NB4 (cell line): ENCODE measurements at regions not wholly inside any gene's neighbourhood (a gene's known extent, or its start where the extent isn't known, plus 50 kb on each side); places are given as distances from the start of the nearest gene placed in this dataset.

Source experiments
- MYC ChIP-seq: IDR thresholded peaks from 2 replicates; pipeline ENCODE4 v1.6.1; 2011; ENCODE audit warnings: low read depth, low read length
- POLR2A ChIP-seq: IDR thresholded peaks from 2 replicates; pipeline ENCODE4 v1.6.1; 2011; ENCODE audit warnings: mild to moderate bottlenecking; ENCODE audit not compliant: insufficient read length; ENCODE audit errors: extremely low read depth
- TF ChIP-seq, protein P1 (sequence below): IDR thresholded peaks from one replicate; pipeline ENCODE4 v1.5.1; 2012; ENCODE audit warnings: low read depth, low read length

DNA sequence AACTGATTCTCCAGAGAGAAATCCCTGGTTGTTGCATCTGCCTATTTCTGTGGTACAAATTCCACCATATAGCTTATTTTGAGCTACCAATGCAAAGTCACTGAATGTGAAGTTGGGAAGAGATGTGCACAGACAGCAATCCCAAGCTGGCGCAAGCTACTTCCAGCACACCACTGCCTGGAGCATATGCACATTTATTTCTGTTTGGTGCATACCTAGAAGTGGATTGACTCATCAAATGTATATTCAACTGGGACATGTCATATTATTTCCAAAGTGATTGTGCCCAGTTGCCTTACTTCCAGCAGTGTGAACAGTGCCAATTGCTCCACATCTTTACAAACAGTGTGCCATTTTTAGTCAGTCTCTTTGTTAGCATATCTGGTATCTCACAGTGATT is 58.2 kb upstream of the PLD5 start:
- TF ChIP-seq, protein P1, sequence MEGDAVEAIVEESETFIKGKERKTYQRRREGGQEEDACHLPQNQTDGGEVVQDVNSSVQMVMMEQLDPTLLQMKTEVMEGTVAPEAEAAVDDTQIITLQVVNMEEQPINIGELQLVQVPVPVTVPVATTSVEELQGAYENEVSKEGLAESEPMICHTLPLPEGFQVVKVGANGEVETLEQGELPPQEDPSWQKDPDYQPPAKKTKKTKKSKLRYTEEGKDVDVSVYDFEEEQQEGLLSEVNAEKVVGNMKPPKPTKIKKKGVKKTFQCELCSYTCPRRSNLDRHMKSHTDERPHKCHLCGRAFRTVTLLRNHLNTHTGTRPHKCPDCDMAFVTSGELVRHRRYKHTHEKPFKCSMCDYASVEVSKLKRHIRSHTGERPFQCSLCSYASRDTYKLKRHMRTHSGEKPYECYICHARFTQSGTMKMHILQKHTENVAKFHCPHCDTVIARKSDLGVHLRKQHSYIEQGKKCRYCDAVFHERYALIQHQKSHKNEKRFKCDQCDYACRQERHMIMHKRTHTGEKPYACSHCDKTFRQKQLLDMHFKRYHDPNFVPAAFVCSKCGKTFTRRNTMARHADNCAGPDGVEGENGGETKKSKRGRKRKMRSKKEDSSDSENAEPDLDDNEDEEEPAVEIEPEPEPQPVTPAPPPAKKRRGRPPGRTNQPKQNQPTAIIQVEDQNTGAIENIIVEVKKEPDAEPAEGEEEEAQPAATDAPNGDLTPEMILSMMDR, result no peak
- TF ChIP-seq POLR2A (no peak), MYC (no peak)
